Ovary (tissue), 7 donors: ENCODE measurements at regions not wholly inside any gene's neighbourhood (a gene's known extent, or its start where the extent isn't known, plus 50 kb on each side); places are given as distances from the start of the nearest gene placed in this dataset.

Experiments
- DNase-seq, 5 donors: peaks; one replicate each; pipeline ENCODE4 v3.0.0-alpha.2; 2019 to 2020
- H3K27ac ChIP-seq, 2 donors: fragments of 200-600 bp; one replicate each; pipeline versions ENCODE4 v1.5.1 to v1.8.0; 2019 to 2022
- H3K27me3 ChIP-seq: fragments of 200-600 bp; one replicate; pipeline ENCODE4 v1.8.0; 2022
- H3K36me3 ChIP-seq: fragments of 200-600 bp; sonication (generic); one replicate; pipeline ENCODE4 v1.5.1; 2019
- H3K4me1 ChIP-seq: one replicate; pipeline ENCODE4 v1.8.1; 2013; ENCODE audit warnings: mild to moderate bottlenecking, moderate library complexity; ENCODE audit not compliant: insufficient read depth
- H3K4me3 ChIP-seq: fragments of 200-600 bp; sonication (generic); one replicate; pipeline ENCODE4 v1.5.1; 2017
- H3K9me3 ChIP-seq, 2 donors: fragments of 200-600 bp in 1 of 2; sonication (generic) in 1 of 2; one replicate each; pipeline versions ENCODE4 v1.5.1 to v1.8.1; 2013 to 2019; ENCODE audit warnings: mild to moderate bottlenecking in 1 of 2, moderate library complexity in 1 of 2
- EP300 ChIP-seq: sonication (generic); formaldehyde crosslinking; IDR thresholded peaks from one replicate; pipeline ENCODE4 v1.6.1; 2017; ENCODE audit warnings: antibody characterized with exemption
- POLR2A ChIP-seq: fragments of 450-650 bp; IDR thresholded peaks from one replicate; pipeline ENCODE4 v1.6.1; 2017; ENCODE audit warnings: antibody characterized with exemption, mild to moderate bottlenecking, moderate library complexity
- WGBS, 3 donors: extraction: QIAGEN DNeasy Blood & Tissue Kit in 1 of 3; methylation state at CpG; one replicate each; pipeline versions ENCODE4 v1.1.5 to v1.1.7; 2013 to 2017; 5-methylcytosine and 5-hydroxymethylcytosine counted together
- intact Hi-C, 4 donors: fragments of 100-400 bp; cut with DNase I; formaldehyde crosslinking; loops; one replicate each; pipeline versions ENCODE4 v1.11.0 to v1.15.1; 2022 to 2023
- TF ChIP-seq, protein P1 (sequence below), 3 donors: fragments of 450-650 bp in 2 of 3; fragments of 200-600 bp in 1 of 3; IDR thresholded peaks; one replicate each; pipeline versions ENCODE4 v1.5.1 to v1.8.0; 2016 to 2022; ENCODE audit warnings: antibody characterized with exemption in 3 of 3, mild to moderate bottlenecking in 1 of 3
- donor health status: DM: no; HTN: no; CAD: no; lungs with moderate emphysema.
- donor health status: DM: no; HTN: no; CAD: no.
- donor health status: Bipolar disorder and iron deficiency.
- donor health status: DM: no; HTN: no; CAD: no.
- donor health status: DM: yes; HTN: yes; CAD: no.

DNA sequence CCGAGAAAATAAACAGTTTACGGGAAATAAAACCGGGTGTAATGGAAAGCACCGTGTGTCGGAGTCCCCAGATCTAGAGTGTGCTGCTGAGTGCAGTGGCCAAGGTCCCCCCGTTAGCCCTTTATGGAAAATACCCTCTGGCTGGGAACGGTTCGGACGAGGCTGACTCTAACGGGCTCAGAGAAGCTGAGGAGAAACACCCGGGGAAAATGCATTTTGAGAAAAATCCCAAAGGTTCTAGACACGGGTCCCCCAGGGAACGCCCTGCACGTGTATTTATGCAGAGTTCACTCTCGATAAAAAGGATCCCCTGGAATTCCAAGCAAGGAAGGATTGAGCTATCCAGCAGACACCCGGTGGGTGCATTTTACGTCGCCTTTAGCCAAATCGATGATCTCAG is 177.2 kb downstream of the CRLF2 start:
- H3K4me3 ChIP-seq, result no peak overlapping the region
- no peak for DNase-seq
- H3K4me1 ChIP-seq, result no peaks in the 10 kb centered on the region
- no peak for TF ChIP-seq EP300
- TF ChIP-seq, protein P1, sequence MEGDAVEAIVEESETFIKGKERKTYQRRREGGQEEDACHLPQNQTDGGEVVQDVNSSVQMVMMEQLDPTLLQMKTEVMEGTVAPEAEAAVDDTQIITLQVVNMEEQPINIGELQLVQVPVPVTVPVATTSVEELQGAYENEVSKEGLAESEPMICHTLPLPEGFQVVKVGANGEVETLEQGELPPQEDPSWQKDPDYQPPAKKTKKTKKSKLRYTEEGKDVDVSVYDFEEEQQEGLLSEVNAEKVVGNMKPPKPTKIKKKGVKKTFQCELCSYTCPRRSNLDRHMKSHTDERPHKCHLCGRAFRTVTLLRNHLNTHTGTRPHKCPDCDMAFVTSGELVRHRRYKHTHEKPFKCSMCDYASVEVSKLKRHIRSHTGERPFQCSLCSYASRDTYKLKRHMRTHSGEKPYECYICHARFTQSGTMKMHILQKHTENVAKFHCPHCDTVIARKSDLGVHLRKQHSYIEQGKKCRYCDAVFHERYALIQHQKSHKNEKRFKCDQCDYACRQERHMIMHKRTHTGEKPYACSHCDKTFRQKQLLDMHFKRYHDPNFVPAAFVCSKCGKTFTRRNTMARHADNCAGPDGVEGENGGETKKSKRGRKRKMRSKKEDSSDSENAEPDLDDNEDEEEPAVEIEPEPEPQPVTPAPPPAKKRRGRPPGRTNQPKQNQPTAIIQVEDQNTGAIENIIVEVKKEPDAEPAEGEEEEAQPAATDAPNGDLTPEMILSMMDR (IDR thresholded peaks at IDR 0.05), result no peak
- TF ChIP-seq POLR2A, result no peak
- no peaks in the 10 kb centered on the region for H3K36me3 ChIP-seq
- no peak overlapping the region for H3K27ac ChIP-seq
- H3K9me3 ChIP-seq, result no peaks in the 10 kb centered on the region
- no peaks in the 10 kb centered on the region for H3K27me3 ChIP-seq
- WGBS, 3 donors, result 64 to 69% (median 64%) methylated on average over 19 of the region's 19 CpGs
- intact Hi-C loops, result no loop called here

DNA sequence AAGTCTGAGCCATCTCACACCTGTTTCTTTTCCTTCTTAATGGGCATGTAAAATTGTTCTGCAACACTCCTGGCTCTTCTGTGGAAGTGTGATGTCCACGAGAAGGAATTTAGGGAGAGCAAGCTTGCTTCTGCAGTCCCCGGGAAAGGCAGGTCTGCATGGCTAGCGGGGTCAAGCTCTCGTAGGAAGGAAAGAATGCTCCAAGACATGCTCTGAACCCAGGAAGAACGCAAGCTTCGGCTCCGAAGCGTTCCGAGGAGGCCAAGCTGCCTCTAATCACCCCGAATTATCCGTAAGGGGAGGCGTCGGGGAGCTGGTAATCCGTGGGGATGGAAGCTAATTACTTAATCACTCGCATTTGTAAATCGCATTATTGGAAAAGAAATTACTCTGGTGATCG is 177.7 kb downstream of the CRLF2 start:
- intact Hi-C loops, result no loop called here
- Histone ChIP-seq H3K4me1 (no peaks in the 10 kb centered on the region), H3K27ac (no peak overlapping the region), H3K36me3 (no peaks in the 10 kb centered on the region), H3K27me3 (no peaks in the 10 kb centered on the region), H3K4me3 (no peak overlapping the region), H3K9me3 (no peaks in the 10 kb centered on the region)
- DNase-seq, result no peak
- TF ChIP-seq EP300 (no peak), POLR2A (no peak)
- TF ChIP-seq, protein P1 (IDR thresholded peaks at IDR 0.05), result no peak
- 57 to 69% (median 63%) methylated on average over 17 of the region's 17 CpGs for WGBS, 3 donors

DNA sequence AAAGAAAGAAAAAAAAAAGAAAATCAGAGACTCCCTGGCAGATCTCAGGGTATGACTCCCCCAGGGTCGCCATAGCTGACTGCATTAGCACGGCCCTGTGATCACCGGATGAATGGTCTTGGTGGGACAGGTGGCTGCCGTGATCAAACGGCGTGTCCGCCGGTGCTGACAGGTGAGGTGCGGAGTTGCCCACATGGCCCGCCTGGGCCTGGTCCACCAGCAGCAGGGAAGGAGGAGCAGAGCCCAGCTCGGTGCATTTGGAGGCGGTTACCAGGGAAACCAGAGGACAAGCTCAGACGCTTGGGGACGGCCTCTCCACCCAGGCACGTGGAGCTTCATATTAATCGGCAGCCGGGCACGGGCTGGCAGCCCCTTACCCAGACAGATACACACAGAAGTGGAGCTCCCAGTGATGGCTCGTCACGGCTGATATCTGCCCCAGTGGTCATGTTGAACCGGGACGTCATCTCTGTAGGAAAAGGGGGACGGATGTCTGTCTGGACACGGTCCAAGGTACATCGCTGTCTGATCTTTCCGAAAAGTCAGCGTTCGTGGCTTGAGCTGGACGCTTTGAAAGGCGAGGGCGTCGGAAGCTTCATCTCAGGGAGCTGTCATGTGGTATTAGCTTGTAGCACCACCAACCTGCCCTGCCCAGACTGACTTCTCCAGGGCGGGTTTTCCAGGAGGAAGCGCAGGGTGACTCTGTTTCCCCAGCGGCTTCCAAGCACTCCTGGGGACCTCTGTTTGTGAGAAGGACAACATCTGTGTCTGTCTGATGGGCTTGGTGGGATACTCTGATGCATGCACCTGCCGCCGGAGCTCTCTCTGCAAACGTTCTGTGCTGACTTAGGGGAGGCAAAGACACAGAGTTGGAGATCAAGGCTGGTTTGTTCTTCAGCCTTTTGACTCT is 180.7 kb downstream of the CRLF2 start:
- no peaks in the 10 kb centered on the region for H3K4me1 ChIP-seq
- TF ChIP-seq, protein P1 (IDR thresholded peaks at IDR 0.05), result no peak
- no peak for TF ChIP-seq EP300
- TF ChIP-seq POLR2A, result no peak
- H3K27ac ChIP-seq, result no peak overlapping the region
- H3K9me3 ChIP-seq, result no peaks in the 10 kb centered on the region
- no peak overlapping the region for H3K4me3 ChIP-seq
- WGBS, 3 donors, result 79 to 84% (median 82%) methylated on average over 38 of the region's 38 CpGs
- H3K27me3 ChIP-seq, result no peaks in the 10 kb centered on the region
- H3K36me3 ChIP-seq, result no peaks in the 10 kb centered on the region
- DNase-seq, result no peak
- intact Hi-C loops, result no loop called here

DNA sequence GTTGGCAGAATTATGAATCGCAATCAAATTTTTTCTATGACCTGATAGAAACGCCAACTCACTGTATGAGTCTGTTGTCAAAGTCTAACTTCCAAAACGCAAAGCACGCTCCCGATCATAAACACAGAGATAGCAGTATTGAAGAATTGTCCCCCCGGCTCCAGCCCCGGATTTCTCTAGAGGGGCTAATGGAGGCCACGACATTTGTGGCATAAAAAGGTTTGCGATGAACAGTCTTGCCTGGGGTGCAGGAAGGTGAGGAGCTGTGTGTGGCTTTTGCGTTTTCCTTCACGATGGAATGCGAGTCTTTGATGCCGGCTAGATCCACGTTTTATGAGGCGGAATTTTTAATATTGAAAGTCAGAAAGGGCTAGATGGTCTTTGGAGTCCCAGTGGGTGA is 183.0 kb downstream of the CRLF2 start:
- no peak for DNase-seq
- Histone ChIP-seq H3K4me3 (no peak overlapping the region), H3K4me1 (no peaks in the 10 kb centered on the region), H3K27me3 (no peaks in the 10 kb centered on the region), H3K36me3 (no peaks in the 10 kb centered on the region), H3K27ac (no peak overlapping the region), H3K9me3 (no peaks in the 10 kb centered on the region)
- intact Hi-C loops, result no loop called here
- WGBS, 3 donors, result 84 to 88% (median 85%) methylated on average over 15 of the region's 15 CpGs
- TF ChIP-seq EP300 (no peak), POLR2A (no peak)
- TF ChIP-seq, protein P1 (IDR thresholded peaks at IDR 0.05), result no peak
